GM20000 (cell line): ENCODE measurements at regions not wholly inside any gene's neighbourhood (a gene's known extent, or its start where the extent isn't known, plus 50 kb on each side); places are given as distances from the start of the nearest gene placed in this dataset.
"Not testable (repeated sequence)": the region's sequence is repeated elsewhere in the genome, so short reads cannot be mapped to it uniquely, and the experiment has no call there.

Experiments used
- DNase-seq: peaks from one replicate; pipeline ENCODE4 v3.0.0; 2012; ENCODE audit warnings: low spot score
- TF ChIP-seq, protein P1 (sequence below): IDR thresholded peaks from 2 replicates; pipeline ENCODE4 v1.5.1; 2012; ENCODE audit warnings: mild to moderate bottlenecking, control low read depth; ENCODE audit errors: extremely low read depth, missing control alignments

DNA sequence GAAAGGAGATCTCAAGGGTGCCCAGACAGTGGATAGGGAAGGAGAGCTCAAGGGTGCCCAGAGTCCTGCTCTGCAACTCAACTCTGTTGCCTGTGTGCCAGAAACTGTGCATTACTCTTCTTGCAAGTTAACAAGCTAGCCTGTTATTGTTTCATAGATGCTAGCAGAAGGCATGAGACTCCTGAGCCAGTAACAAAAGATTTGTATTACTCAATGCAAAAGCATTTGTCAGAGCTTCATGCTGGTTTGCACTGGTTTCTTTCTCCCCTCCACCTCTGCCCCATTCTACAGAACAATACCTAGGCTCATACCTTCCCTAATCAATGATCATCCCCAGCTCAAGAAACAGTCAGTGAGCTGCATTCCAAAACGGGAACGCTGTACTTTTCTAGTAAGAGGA lies 124.5 kb upstream of the NEIL3 start:
- DNase-seq = no peak
- TF ChIP-seq, protein P1, sequence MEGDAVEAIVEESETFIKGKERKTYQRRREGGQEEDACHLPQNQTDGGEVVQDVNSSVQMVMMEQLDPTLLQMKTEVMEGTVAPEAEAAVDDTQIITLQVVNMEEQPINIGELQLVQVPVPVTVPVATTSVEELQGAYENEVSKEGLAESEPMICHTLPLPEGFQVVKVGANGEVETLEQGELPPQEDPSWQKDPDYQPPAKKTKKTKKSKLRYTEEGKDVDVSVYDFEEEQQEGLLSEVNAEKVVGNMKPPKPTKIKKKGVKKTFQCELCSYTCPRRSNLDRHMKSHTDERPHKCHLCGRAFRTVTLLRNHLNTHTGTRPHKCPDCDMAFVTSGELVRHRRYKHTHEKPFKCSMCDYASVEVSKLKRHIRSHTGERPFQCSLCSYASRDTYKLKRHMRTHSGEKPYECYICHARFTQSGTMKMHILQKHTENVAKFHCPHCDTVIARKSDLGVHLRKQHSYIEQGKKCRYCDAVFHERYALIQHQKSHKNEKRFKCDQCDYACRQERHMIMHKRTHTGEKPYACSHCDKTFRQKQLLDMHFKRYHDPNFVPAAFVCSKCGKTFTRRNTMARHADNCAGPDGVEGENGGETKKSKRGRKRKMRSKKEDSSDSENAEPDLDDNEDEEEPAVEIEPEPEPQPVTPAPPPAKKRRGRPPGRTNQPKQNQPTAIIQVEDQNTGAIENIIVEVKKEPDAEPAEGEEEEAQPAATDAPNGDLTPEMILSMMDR = no peak

DNA sequence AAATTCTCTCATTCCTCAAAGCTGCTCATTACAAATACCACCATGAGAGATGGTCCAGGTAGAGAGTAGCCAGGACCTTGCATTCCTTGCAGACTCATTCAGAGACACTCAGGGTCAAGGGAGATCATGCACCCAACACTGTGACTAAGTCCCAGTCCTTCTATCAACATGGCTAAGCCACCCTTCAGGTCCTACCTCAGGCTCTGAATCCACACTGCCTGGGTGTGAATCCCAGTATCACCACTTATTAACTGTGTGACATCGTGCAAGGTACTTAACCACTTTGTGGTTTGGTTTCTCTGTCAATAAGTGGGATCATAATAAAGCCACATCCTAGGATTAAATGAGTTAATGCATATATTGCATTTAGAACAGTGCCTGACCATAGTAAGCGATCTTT lies 124.1 kb upstream of the NEIL3 start:
- no peak for DNase-seq
- TF ChIP-seq, protein P1 = no peak

DNA sequence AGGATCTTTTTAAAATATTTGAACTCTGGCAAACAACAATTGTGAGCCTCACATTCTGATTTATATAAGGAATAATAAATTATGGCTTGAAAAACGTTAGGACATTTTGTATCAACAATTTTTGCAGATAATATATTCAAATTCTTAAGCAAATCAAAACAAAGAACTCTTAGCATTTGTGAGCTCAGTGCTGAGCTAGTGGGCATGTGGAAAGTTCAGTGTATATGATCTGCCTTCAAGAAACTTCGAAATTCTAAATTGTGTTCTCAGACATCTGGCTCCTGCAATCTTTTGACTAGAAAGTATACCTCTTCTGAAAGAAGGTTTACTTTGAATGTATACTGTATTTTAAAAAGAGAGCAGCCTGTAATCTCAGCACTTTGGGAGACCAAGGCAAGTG lies 122.3 kb upstream of the NEIL3 start:
- TF ChIP-seq, protein P1 = no peak
- DNase-seq = no peak

DNA sequence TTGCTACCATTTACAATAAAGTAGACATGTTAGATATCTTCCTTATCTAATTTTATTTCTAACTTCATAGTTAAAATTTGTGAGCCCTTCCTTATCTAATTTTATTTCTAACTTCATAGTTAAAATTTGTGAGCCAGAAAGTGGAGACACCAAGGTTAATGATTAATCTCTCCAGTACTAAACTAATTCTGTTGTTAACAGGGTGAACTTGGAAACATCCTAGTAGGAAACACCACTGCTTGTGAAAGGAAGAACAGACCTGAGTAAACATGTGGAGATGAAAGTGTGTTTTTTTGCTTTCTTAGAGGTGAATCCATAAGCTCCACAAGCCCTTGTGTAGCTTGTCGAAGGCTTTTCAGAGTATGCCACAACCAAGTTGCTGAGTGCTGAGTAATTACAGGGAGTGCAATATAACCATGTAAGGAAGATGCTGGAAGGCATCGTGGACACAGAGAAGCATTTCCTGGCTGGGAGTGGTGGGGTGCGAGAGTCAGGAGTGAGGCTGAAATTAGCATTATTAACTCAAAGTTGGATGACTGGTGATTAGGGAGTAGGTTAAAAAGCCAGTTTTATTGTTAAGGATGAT lies 118.6 kb upstream of the NEIL3 start:
- no peak for DNase-seq
- TF ChIP-seq, protein P1 = no peak

DNA sequence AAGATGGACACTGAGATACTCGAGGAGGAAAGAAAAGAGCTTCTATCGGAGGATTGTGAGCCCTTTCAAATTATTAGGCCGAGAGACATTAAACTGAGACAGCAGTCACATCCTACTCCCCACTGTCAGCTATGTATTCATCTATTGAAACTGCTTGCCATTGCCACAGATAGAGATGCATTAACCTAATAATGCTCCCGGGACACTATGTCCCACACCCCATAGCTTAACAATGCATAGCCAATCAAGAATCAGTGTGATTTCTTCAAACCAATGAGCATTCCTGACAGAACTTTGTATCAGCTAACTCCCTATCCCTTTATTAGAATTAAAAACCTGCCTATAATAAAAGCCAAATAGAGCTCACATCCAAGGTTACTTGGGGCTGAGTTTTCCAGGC lies 118.1 kb upstream of the NEIL3 start:
- TF ChIP-seq, protein P1 = no peak
- DNase-seq = no peak

DNA sequence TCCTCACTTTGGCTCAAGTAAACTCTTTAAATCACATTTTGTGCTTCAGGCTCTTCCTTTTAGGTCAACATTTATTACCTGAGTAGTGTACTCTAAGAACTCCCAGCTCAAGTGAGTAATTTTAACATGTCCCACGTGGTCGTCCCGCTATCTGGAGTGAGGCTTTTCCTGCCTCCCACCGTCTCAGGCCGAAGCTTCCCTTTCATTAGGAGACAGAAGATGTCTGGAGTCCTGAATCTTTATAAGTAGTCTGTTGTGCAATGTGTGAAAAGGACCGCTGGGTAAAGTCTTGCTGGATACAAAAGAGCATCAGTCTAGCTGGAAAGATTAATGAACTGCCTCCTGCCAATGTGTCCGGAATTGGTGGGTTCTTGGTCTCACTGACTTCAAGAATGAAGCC lies 117.7 kb upstream of the NEIL3 start:
- no peak for DNase-seq
- TF ChIP-seq, protein P1 = no peak

DNA sequence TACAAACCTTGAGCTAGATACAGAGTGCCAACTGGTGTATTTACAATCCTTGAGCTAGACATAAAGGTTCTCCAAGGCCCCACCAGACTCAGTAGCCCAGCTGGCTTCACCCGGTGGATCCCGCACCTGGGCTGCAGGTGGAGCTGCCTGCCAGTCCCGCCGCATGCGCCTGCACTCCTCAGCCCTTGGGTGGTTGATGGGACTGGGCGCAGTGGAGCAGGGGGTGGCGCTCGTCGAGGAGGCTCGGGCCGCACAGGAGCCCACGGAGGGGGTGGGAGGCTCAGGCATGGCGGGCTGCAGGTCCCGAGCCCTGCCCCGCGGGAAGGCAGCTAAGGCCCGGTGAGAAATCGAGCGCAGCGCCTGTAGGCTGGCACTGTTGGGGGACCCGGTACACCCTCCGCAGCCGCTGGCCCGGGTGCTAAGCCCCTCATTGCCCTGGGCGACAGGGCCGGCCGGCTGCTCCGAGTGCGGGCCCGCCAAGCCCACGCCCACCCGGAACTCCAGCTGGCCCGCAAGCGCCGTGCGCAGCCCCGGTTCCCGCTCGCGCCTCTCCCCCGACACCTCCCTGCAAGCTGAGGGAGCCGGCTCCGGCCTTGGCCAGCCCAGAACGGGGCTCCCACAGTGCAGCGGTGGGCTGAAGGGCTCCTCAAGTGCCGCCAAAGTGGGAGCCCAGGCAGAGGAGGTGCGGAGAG lies 116.5 kb upstream of the NEIL3 start:
- not testable (repeated sequence) for DNase-seq

DNA sequence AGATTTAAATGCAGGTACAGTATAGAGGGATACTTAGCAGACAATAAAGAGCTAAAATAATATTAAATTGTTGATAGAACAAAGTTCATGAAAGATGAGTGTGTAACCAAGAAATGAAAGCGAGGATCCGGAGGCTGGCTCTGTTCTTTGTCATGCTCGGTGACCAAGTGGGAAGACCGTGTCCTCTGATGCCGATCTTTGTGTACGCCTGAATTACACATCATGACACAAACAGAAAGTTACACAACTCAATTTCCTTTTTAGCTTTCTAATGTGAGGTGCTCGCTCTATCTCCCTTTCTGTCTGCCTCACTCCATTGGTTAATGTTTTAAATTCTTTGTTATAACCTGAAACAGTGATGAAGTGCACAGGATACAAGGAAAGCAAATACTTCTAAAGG lies 114.8 kb upstream of the NEIL3 start:
- TF ChIP-seq, protein P1 = no peak
- no peak for DNase-seq
